Tibial artery (tissue), 4 donors: ENCODE measurements at regions not wholly inside any gene's neighbourhood (a gene's known extent, or its start where the extent isn't known, plus 50 kb on each side); places are given as distances from the start of the nearest gene placed in this dataset.

Experiments used
- DNase-seq, 2 donors: peaks; one replicate each; pipeline ENCODE4 v3.0.0-alpha.2; 2019
- H3K27ac ChIP-seq, 2 donors: fragments of 200-600 bp; sonication (generic) in 1 of 2; 1 replicate in 1 of 2; 2 replicates in 1 of 2; pipeline ENCODE4 v1.5.1; 2018 to 2019; ENCODE audit warnings: mild to moderate bottlenecking in 1 of 2
- H3K27me3 ChIP-seq, 2 donors: fragments of 200-600 bp; sonication (generic) in 1 of 2; one replicate each; pipeline versions ENCODE4 v1.5.1 to v1.6.0; 2016 to 2019
- H3K36me3 ChIP-seq, 3 donors: fragments of 200-600 bp; sonication (generic) in 2 of 3; one replicate each; pipeline ENCODE4 v1.5.1; 2016 to 2019; ENCODE audit warnings: mild to moderate bottlenecking in 2 of 3
- H3K4me1 ChIP-seq, 4 donors: fragments of 200-600 bp; sonication (generic) in 2 of 4; 1 replicate in 3 of 4; 2 replicates in 1 of 4; pipeline ENCODE4 v1.5.1; 2016 to 2019
- H3K4me3 ChIP-seq, 2 donors: fragments of 200-600 bp; sonication (generic) in 1 of 2; 1 replicate in 1 of 2; 2 replicates in 1 of 2; pipeline ENCODE4 v1.5.1; 2018 to 2019; ENCODE audit warnings: mild to moderate bottlenecking in 2 of 2
- H3K9me3 ChIP-seq, 3 donors: fragments of 200-600 bp; sonication (generic) in 1 of 3; one replicate each; pipeline ENCODE4 v1.5.1; 2016 to 2019
- intact Hi-C: fragments of 100-400 bp; cut with DNase I; formaldehyde crosslinking; loops from one replicate; pipeline ENCODE4 v1.15.0; 2023; ENCODE audit warnings: low total_unique reads
- TF ChIP-seq, protein P1 (sequence below), 2 experiments: fragments of 200-600 bp in 1 of 2; fragments of 450-650 bp in 1 of 2; IDR thresholded peaks; one replicate each; pipeline ENCODE4 v1.5.1; 2017 to 2019; ENCODE audit warnings: antibody characterized with exemption in 2 of 2, mild to moderate bottlenecking in 1 of 2, moderate library complexity in 1 of 2

DNA sequence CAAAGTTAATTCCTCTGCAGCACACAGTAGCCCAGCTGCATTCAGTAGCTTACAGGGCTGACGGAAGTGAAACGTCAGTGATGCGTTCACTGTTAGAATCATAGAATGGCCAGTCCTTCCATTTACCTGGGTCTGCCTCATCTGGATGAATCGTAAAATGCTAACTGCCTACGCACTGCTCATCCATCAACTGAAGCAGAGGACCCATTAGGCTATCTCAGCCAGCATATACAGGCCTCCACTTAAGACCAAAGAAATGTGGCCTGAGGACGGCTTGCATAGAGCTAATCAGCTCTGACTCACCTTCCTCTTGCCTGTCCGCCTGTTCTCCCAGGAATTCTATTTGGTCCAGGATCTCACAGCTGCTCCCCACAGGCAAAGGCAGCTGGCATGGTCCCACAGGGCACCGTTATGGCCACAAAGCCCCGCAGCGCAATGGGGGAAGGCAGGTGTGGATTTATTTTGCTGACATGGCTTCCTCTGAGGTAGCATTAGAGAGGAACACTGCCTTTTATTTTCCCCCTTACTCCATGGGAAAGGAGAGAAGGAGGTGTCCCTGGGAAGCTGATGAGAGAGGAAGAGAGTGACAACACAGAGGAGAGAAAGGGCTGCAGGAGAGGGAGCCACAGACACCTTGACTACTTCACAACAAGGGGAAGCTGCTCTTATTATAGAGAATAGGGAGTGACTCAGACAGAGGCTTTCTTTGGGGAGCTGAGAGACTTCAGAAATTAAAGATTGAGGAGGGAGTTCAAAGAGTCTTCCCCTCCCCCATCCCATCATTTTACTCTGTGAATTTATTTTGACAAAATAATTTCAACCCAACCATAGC, 177.6 kb downstream of the HHIPL2 start:
- intact Hi-C loops = loop anchor here (5.0 kb wide), 1 partner anchor 1132 kb away; no protein-coding TSS in a partner anchor
- Histone ChIP-seq H3K27ac (no peak overlapping the region), H3K9me3 (no peaks in the 10 kb centered on the region), H3K4me1 (no peaks in the 10 kb centered on the region), H3K27me3 (no peaks in the 10 kb centered on the region), H3K4me3 (no peak overlapping the region), H3K36me3 (no peaks in the 10 kb centered on the region)
- TF ChIP-seq, protein P1, sequence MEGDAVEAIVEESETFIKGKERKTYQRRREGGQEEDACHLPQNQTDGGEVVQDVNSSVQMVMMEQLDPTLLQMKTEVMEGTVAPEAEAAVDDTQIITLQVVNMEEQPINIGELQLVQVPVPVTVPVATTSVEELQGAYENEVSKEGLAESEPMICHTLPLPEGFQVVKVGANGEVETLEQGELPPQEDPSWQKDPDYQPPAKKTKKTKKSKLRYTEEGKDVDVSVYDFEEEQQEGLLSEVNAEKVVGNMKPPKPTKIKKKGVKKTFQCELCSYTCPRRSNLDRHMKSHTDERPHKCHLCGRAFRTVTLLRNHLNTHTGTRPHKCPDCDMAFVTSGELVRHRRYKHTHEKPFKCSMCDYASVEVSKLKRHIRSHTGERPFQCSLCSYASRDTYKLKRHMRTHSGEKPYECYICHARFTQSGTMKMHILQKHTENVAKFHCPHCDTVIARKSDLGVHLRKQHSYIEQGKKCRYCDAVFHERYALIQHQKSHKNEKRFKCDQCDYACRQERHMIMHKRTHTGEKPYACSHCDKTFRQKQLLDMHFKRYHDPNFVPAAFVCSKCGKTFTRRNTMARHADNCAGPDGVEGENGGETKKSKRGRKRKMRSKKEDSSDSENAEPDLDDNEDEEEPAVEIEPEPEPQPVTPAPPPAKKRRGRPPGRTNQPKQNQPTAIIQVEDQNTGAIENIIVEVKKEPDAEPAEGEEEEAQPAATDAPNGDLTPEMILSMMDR (IDR thresholded peaks at IDR 0.05) = no peak
- DNase-seq = no peak

DNA sequence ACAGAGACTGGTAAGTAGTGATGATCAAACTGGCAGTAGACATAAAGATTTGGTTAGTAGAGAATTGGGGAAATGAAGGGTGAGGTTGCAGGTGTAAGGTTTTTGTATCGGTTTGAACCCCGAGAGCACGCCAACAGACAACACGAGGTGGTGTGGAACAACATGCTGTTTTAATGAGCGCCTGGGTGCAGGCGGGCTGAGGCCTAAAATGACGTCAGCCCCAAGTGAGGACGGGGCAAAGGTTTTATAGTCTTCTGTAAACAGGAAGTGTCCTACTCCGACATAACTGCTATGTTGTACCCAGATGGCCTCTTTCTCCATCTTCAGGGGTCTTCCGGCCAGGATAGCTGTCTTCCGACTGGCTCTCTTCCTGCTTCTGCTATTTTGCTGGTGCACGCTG, 178.8 kb downstream of the HHIPL2 start:
- TF ChIP-seq, protein P1 (IDR thresholded peaks at IDR 0.05) = no peak
- Histone ChIP-seq H3K9me3 (no peaks in the 10 kb centered on the region), H3K27ac (no peak overlapping the region), H3K4me3 (no peak overlapping the region), H3K36me3 (no peaks in the 10 kb centered on the region), H3K27me3 (no peaks in the 10 kb centered on the region), H3K4me1 (no peaks in the 10 kb centered on the region)
- intact Hi-C loops = no loop called here
- DNase-seq = no peak

DNA sequence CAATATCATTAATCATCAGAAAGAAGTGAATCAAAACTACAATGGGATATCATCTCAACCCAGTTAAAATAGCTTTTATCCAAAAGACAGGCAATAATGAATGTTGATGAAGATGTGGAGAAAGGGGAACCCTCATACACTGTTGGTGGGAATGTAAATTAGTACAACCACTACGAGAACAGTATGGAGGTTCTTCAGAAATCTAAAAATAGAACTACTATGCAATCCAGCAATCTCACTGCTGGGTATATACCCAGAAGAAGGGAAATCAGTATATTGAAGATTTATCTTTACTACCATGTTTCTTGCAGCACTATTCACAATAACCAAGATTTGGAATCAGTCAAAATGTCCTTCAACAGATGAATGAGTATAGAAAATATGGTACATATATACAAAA, 189.8 kb downstream of the HHIPL2 start:
- intact Hi-C loops = no loop called here
- Histone ChIP-seq H3K4me3 (no peak overlapping the region), H3K36me3 (no peaks in the 10 kb centered on the region)

DNA sequence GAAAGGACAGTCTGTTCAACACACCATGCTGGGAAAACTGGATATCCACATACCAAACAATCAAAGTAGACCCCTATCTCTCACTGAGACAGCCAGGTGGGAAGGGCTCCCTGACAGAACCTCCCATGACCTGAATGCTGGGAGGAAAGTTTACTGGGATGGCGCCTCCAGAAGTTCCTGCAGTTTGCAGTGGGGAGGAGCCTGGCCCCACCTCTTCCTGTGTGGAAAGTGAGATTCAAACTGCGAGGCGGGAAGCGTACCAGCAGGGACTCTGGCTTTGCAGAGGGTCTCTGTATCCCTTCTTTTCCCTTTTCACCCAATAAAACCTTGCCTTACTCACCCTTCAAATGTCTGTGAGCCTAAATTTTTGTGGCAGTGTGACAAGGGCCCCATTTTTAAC, 190.7 kb downstream of the HHIPL2 start:
- Histone ChIP-seq H3K27me3 (no peaks in the 10 kb centered on the region), H3K36me3 (no peaks in the 10 kb centered on the region), H3K27ac (no peak overlapping the region), H3K4me1 (no peaks in the 10 kb centered on the region), H3K9me3 (no peaks in the 10 kb centered on the region), H3K4me3 (no peak overlapping the region)
- TF ChIP-seq, protein P1 (IDR thresholded peaks at IDR 0.05) = no peak
- DNase-seq = no peak
- intact Hi-C loops = no loop called here

More for the DNA sequence above, 189.8 kb downstream of the HHIPL2 start:
- Histone ChIP-seq H3K9me3 (no peaks in the 10 kb centered on the region), H3K27me3 (no peaks in the 10 kb centered on the region), H3K4me1 (no peaks in the 10 kb centered on the region), H3K27ac (no peak overlapping the region)
- DNase-seq = no peak
- TF ChIP-seq, protein P1 (IDR thresholded peaks at IDR 0.05) = no peak

DNA sequence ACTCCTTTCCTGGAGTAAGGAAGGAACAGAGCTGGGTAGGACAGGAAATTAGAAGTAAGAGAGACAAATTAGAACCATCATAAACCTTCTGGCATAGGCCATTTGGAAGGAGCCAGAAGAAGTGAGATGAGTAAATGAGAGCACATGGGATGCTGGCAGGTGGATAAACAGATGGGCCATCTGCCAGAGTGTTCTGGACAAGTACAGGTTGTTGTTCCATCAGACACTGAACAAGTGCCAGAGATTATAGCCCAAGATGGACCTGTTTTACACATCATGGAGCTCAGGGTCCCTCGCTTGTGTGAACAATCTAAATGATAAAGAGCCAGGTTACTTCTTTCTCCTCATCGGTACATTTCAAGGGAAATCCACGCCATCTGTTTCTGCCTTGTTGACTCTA, 200.3 kb downstream of the HHIPL2 start:
- TF ChIP-seq, protein P1 (IDR thresholded peaks at IDR 0.05) = no peak

More for the DNA sequence above, 200.3 kb downstream of the HHIPL2 start:
- no peak for DNase-seq
- H3K4me3 ChIP-seq = no peak overlapping the region
- no peaks in the 10 kb centered on the region for H3K9me3 ChIP-seq
- no peaks in the 10 kb centered on the region for H3K4me1 ChIP-seq
- H3K27me3 ChIP-seq = no peaks in the 10 kb centered on the region
- intact Hi-C loops = no loop called here
- no peak overlapping the region for H3K27ac ChIP-seq
- H3K36me3 ChIP-seq = no peaks in the 10 kb centered on the region
